ENCODE measurements at regions not wholly inside any gene's neighbourhood (a gene's known extent, or its start where the extent isn't known, plus 50 kb on each side); places are given as distances from the start of the nearest gene placed in this dataset.

DNA sequence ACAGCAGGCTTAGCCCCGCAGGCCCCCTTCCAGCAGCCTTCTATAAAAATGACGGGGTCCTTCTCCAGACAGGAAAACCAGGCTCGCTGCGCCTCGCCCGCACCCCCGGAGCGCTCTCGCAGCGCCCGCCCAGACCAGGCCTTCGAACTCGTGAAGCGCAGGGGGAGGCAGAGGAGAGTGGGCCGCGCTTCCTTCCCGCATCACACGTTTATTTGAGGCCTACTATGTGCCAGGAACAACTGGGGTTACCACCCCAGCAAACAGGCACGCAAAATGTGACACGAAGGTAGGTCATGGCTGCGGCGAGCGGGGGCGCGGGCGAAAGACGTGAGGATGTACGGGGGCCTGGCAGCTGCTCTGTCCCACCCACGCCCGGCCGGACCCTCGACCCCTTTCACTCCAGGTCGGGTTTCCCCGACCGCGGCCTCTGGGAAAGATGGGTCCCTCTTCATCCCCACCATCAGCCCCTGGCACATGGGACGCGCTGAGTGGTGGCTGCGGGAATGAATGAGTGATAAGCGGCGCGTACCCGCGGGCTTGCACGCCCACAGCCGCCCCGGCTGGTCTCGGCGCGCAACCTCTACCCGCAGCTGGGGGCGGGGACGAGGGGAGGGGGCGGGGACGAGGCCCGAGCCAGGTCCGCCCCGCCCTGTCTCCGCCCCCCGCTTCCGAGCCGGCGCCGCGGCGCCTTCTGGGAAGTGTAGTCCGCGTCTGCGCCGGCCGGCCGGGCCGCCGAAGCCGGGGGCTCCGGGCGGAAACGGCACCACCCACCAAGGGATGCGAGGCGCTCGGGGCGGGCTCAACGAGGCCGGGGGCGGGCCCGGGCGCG is 59.1 kb downstream of the ZNF467 start:
- Histone ChIP-seq H3K9ac (ENCODE audit: insufficient read depth in 1 of 2, low read length in 2 of 2) (no peak overlapping the region), H3K9me3 (ENCODE audit: control insufficient read depth in 4 of 4, insufficient read depth in 3 of 4, low read length in 3 of 4) (peaks cover 0 to 4% (median 1%) of the 10 kb centered on the region in 4 donors), H3K4me3 (peak overlapping the region; percentile 78), H3K27ac (ENCODE audit: low read depth in 1 of 2, low read length in 1 of 2) (peak overlapping the region; percentile 41 to 73), H3K4me1 (ENCODE audit: control insufficient read depth in 5 of 5, insufficient read depth in 5 of 5, low read length in 5 of 5) (peaks cover 0 to 18% (median 9%) of the 10 kb centered on the region in 5 donors), H3K36me3 (ENCODE audit: control insufficient read depth in 4 of 4, insufficient read depth in 4 of 4, low read length in 4 of 4) (no peaks in the 10 kb centered on the region), H3K27me3 (ENCODE audit: control insufficient read depth in 3 of 3, insufficient read depth in 3 of 3, low read length in 2 of 3) (no peaks in the 10 kb centered on the region)
- TF ChIP-seq, protein P1, sequence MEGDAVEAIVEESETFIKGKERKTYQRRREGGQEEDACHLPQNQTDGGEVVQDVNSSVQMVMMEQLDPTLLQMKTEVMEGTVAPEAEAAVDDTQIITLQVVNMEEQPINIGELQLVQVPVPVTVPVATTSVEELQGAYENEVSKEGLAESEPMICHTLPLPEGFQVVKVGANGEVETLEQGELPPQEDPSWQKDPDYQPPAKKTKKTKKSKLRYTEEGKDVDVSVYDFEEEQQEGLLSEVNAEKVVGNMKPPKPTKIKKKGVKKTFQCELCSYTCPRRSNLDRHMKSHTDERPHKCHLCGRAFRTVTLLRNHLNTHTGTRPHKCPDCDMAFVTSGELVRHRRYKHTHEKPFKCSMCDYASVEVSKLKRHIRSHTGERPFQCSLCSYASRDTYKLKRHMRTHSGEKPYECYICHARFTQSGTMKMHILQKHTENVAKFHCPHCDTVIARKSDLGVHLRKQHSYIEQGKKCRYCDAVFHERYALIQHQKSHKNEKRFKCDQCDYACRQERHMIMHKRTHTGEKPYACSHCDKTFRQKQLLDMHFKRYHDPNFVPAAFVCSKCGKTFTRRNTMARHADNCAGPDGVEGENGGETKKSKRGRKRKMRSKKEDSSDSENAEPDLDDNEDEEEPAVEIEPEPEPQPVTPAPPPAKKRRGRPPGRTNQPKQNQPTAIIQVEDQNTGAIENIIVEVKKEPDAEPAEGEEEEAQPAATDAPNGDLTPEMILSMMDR (IDR thresholded peaks at IDR 0.05; ENCODE audit: control extremely low read depth, extremely low read depth) = no peak
- ATAC-seq (ENCODE audit: insufficient read depth, low FRiP score) (peak; percentile 99), DNase-seq (peak; percentile 95 to 97 (median 96))
- 5% methylated on average over 73 to 88 of the region's 88 CpGs for WGBS, 2 donors

- Histone ChIP-seq H3K27me3 (ENCODE audit: control insufficient read depth in 3 of 3, insufficient read depth in 3 of 3, low read length in 2 of 3) (no peaks in the 10 kb centered on the region), H3K9me3 (ENCODE audit: control insufficient read depth in 4 of 4, insufficient read depth in 3 of 4, low read length in 3 of 4) (peaks cover 0 to 4% (median 1%) of the 10 kb centered on the region in 4 donors), H3K4me3 (no peak overlapping the region), H3K36me3 (ENCODE audit: control insufficient read depth in 4 of 4, insufficient read depth in 4 of 4, low read length in 4 of 4) (no peaks in the 10 kb centered on the region), H3K9ac (ENCODE audit: insufficient read depth in 1 of 2, low read length in 2 of 2) (no peak overlapping the region), H3K27ac (ENCODE audit: low read depth in 1 of 2, low read length in 1 of 2) (no peak overlapping the region), H3K4me1 (ENCODE audit: control insufficient read depth in 5 of 5, insufficient read depth in 5 of 5, low read length in 5 of 5) (peaks cover 0 to 18% (median 9%) of the 10 kb centered on the region in 5 donors)
- WGBS, 2 donors = 81 to 85% methylated on average over 26 of the region's 26 CpGs
- ATAC-seq (ENCODE audit: insufficient read depth, low FRiP score) (no peak), DNase-seq (no peak)
- TF ChIP-seq, protein P1 (IDR thresholded peaks at IDR 0.05; ENCODE audit: control extremely low read depth, extremely low read depth) = no peak
Measured at GRCh38 chr7:149713731-149714068, 59.7 kb downstream of the ZNF467 start.

DNA sequence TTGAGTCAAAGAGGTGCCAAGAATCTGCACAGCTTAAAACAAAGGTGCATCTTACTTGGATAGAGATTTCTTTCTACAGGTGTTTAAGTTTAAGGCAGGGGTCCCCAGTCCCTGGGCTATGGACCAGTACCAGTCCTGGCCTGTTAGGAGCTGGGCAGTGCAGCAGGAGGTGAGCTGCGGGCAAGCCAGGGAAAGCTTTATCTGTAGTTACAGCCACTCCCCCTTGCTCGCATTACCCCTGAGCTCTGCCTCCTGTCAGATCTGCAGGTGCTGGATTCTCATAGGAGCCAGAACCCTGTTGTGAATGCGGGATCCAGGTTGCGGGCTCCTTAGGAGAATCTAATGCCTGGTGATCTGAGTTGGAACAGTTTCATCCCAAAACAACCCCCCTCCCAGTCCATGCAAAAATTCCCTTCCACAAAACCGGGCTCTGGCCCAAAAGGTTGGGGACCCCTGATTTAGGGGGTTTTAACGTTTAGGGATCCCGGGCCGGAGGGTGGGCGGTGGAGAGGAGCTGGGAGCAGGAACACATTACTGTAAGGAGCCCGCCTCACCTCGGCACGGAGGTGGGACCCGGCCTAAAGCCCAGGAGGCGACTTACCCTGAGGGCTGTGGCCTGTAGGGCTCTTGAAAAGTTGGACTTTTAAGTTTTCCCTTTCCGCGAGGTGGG is 60.2 kb downstream of the ZNF467 start:
- H3K9ac ChIP-seq (ENCODE audit: insufficient read depth in 1 of 2, low read length in 2 of 2) = no peak overlapping the region
- no peaks in the 10 kb centered on the region for H3K36me3 ChIP-seq (ENCODE audit: control insufficient read depth in 4 of 4, insufficient read depth in 4 of 4, low read length in 4 of 4)
- WGBS, 2 donors = 85 to 89% methylated on average over 16 of the region's 16 CpGs
- H3K9me3 ChIP-seq (ENCODE audit: control insufficient read depth in 4 of 4, insufficient read depth in 3 of 4, low read length in 3 of 4) = peaks cover 0 to 4% (median 1%) of the 10 kb centered on the region in 4 donors
- no peak overlapping the region for H3K27ac ChIP-seq (ENCODE audit: low read depth in 1 of 2, low read length in 1 of 2)
- TF ChIP-seq, protein P1 (IDR thresholded peaks at IDR 0.05; ENCODE audit: control extremely low read depth, extremely low read depth) = no peak
- H3K4me1 ChIP-seq (ENCODE audit: control insufficient read depth in 5 of 5, insufficient read depth in 5 of 5, low read length in 5 of 5) = peaks cover 0 to 18% (median 9%) of the 10 kb centered on the region in 5 donors
- H3K4me3 ChIP-seq = no peak overlapping the region
- H3K27me3 ChIP-seq (ENCODE audit: control insufficient read depth in 3 of 3, insufficient read depth in 3 of 3, low read length in 2 of 3) = no peaks in the 10 kb centered on the region
- DNase-seq (no peak), ATAC-seq (ENCODE audit: insufficient read depth, low FRiP score) (no peak)

Measured in lung (tissue), 11 donors.